IPS DF 4.7 (cell line): ENCODE measurements at regions not wholly inside any gene's neighbourhood (a gene's known extent, or its start where the extent isn't known, plus 50 kb on each side); places are given as distances from the start of the nearest gene placed in this dataset.
"Not testable (repeated sequence)": the region's sequence is repeated elsewhere in the genome, so short reads cannot be mapped to it uniquely, and the experiment has no call there.

Experiments
- DNase-seq: peaks from one replicate; pipeline ENCODE4 v3.0.0-alpha.2; 2013; ENCODE audit warnings: low spot score; ENCODE audit errors: extremely low read depth

DNA sequence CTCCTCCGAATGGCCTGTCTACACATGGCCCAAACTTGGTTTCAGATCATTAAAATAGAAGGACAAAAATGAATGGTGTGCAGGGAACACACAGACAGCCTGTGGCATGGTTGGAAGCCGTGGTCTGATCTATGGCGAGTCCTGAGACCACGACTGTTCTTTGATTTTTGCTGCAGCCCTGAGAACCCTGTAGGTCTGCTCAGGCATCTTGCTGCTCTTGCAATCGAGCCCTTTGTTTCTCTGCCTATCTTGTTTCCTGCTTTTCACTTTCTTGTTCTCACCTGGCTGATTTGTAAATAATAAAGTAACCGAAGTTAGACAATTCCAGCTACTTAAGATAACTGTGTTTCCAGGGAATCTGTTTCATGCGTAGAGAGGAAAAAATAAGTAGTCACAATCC, 54.1 kb upstream of the NBPF9 start:
- not testable (repeated sequence) for DNase-seq

DNA sequence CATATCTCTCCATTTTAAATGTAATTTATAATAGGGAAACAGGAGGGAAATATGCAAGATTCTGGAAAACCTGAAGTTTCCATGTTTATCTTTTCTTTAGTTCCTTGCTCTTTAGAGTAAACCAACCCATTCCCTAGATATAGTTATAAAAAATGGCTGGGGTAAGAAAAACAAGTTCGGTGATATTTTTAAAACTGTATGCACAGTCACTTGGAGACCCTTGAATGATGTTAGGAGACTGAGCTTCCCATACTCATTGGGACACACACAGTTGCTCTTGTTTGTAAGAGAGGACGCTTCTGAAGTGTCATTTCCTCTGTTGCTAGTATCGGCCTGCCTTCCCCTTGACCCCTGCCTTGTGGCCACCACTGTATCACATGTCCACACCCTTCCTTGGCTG, 55.0 kb upstream of the NBPF9 start:
- DNase-seq: not testable (repeated sequence)

DNA sequence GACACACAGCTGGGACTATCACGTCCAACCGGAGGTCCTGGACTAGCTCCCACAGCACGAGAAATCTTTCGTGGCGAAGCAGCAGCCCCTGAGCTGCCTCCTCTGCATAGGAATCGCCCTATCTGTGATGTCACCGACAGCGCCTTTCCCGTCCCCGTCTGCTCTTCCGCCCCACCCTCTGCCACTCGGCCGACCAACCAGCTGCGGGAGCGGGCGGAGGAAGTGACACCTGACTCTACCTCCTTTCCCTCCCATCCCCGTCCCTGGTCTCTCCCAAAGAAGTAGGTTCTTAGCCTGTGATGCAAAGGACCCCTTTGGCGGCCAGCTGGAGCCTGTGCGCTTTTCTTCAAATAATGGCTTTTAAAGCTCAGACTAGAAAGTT, 59.7 kb upstream of the NBPF9 start:
- not testable (repeated sequence) for DNase-seq

DNA sequence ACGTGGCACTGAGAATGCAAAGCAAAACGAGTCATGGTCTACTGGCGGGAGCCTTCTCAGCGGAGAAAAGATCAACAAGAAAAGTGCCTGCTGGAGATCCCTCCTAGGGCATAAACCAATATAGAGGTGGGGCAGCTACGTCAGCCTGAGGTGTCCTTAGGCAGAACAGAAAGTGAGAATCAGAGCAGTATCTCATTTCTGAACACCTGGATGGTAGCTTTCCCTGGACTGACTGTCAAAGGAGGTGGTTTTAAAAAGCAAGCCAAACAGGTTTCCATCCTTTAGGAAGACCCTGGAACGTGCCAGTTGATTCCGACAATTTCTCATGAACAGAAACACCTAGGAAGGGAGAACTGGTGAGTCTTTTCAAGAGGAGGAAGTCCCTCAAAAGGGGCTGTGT, 71.4 kb upstream of the NBPF9 start:
- DNase-seq: not testable (repeated sequence)

DNA sequence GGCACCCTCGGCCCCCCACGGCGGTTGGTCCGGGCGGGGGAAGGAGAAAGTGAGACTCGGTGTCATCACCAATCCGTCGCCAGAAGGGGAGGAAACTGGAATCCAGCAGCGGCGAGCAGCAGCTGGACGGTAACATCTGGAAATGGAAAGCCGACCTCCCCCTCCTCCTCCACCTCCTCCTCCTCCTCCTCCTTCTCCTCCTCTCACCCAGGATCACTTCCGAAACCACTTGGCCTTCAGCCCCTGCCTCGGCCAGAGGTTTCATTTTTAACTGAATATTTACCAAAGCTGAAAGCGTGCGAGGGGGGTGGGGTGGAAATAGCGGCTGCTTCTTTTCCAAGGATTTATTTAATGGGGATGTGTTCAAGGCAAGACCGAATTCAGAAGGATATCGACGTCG, 72.5 kb upstream of the NBPF9 start:
- DNase-seq: not testable (repeated sequence)

DNA sequence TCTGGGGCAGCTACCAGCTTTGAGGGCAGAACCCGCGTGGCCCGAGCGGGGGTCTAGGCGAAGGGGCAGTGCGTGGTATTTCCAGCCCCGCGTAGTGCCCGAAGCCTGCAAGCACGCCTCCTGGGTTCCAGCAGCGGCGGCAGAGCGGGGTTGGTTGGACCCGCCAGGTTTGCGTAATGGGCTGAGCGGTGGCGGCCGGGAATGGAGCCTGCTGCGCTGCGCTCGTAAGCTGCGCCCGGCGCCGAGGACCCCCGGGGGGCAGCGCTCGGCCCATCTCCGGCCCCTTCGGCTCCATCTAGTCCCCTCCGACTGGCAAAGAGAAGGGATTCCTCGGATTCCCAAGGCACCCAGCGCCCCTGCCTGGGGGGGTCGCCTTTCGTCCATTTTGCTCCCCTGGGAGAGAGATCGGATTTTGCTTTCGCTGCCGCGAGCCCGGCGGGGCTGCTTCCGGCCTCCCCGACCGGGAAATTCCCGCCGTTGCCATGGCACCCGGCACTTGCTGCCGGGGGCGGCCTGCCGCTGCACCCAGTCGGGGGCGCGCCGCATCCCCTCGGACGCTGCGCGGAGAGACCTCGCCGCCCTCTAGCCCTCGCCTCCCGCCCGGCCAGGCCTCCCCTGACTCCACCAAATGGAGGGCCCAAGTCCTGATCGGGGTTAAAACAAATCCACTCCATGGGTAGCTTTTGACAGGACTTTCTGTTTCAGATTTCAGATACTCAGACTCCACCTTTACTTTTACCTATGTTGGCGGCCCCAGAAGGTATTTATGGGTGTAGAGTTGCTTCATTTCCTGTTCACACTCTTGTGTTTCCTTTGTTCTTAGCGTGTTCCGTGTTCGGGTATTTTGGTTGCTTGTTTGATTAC, 73.3 kb upstream of the NBPF9 start:
- not testable (repeated sequence) for DNase-seq

DNA sequence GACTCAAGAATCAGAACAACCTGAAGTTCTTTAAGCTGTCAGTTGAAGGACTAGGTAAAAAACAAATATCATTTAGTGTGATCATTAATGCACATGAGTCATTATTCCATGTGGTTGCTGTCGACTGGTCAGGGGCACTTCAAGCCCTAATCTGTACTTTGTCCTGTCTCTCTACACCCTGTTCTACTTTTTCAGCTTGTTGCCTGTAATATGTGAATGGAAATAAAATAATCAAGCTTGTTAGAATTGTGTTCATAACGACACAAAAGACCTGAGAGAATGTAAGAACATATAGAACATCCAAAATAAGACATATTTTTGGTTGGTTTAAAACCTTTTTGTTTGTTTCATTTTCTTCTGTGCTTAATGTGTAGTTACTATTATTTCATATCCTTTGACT, 87.4 kb upstream of the NBPF9 start:
- DNase-seq: not testable (repeated sequence)

DNA sequence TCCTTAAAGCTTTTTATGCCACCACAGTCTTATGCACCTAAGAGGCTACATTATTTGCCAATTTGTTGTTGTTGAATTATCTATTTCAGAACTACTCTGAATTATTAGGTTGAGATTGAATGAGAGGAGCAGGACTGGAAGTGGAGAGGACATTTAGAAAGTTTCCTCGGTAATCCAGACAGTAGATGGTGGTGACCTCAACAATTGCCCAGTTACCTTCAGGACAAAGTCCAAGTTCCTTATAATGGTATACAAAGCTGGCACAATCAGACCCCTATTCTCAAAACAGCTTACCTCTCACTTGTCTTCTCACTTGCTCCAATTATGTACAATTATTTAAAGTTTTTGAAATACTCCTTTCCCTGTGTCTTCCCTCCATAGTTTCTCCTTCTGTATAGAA, 93.3 kb upstream of the NBPF9 start:
- DNase-seq: not testable (repeated sequence)

DNA sequence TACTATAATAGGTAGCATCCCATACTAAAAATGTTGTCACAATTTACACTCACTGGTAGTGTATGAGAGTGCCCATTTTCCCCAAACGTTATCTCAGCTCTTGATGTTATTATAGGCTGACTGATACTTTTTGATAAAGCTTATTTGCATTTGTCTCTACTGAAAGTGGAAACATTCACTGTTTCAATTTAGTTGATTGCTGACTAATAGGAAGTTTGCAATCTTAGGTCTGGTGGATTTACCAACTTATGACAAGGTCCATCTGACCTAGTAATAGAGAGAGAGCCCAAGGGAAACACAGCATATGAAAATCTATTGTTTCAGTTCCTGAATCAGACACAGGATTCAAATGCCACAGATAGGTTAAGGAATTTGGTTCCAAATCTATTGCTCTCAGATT, 97.2 kb upstream of the NBPF9 start:
- not testable (repeated sequence) for DNase-seq

DNA sequence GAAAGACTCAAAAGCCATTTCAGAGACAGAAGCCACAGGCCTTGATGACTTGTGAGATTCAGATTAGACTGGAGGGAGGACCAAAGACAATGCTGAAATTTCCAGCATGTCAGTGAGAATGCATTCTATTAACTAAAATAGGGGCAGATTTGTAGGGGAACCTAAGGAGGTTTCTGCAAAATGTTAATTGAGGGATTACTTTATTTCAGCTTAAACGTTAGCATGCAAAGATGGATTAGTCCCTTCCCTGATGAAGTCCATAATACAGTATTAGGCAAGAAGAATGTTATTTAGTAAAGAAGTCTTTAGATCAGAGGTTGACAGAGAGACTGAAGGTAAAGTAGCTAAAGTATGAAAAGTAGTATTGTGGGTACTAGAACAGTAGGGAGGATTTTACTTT, 98.9 kb upstream of the NBPF9 start:
- DNase-seq: not testable (repeated sequence)

DNA sequence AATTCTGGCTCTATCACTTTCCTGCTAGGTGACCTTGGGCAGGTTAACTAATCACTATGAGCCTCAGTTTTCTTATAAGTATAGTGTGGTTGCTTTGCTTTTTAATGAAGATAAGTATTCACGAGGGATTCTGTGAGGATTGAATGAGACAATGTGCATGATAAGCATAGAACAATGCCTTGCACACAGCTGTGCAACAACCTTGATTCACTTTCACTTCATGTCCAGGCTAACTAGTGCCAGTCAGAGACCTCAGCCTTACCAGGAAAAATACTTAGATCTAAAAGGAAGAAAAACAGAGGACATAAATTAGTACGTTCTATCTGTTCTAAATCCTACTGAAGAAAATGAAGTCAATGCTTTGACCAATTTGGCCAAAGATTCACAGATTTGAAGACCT, 101.0 kb upstream of the NBPF9 start:
- not testable (repeated sequence) for DNase-seq

DNA sequence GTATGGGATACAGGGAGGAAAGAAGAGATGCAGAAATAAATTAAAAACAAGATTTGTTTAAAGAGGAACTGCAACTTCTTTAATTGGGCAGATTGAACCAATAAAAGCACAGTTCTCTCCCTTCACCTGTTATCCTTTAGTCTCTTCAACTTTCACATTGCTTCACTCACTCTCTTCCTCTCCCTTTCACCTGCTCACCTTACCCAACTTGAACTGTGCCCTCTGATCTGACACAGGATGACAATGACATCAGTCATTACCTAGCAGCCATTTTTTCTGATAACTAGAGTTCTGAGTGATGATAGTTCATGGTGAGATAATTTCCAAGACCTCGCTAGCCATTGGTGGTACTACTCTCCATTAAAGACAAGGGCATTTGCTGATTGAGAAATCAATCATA, 105.5 kb upstream of the NBPF9 start:
- DNase-seq: not testable (repeated sequence)

DNA sequence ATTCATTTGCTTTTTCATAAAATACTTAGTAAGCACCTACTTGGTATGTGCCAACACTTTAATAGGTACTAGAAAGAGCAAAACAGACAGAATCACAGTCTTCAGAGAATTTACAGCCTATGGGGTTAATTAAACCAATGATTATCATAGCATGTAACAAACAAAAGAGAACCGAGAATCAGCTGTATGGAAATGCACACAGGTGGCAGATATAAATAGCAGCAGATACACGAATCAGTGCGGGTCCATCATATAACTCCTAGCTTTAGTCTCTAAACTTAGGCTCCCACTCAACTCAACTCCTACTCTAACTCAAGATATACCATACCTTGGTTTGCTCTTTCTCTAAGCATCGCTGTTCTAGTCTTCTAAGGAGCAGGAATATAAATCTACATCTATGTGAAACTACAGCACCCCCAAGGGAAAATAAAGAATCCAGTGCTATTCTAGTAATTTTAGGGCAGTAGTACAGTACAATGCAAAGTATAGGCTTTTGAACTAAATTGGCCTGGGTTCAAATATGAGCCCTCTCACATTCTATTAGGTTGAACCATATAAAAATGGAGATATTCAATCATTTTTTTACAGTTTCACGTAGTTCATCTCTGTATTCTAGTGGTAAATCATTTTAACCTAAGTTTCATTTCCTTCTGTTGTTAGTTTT, 108.5 kb upstream of the NBPF9 start:
- not testable (repeated sequence) for DNase-seq

DNA sequence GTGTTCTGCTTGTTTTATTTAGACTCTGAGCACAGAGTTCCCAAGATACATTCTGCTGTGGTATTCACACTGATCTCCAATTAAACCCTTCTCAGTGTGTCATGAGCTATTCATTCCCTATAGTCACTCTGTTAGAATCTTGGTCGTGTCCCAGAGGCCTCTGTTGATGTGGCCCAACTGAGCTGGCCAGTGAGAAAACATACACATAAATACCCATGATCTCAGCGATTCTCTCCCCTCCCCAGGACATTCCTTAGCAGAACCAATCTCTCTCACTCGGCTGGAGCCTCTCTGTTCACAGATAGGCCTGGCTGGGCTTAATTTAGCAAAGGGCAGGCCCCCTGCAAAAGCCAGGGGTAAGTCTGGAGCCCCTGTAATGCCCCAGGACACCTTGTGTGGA, 109.6 kb upstream of the NBPF9 start:
- DNase-seq: not testable (repeated sequence)

DNA sequence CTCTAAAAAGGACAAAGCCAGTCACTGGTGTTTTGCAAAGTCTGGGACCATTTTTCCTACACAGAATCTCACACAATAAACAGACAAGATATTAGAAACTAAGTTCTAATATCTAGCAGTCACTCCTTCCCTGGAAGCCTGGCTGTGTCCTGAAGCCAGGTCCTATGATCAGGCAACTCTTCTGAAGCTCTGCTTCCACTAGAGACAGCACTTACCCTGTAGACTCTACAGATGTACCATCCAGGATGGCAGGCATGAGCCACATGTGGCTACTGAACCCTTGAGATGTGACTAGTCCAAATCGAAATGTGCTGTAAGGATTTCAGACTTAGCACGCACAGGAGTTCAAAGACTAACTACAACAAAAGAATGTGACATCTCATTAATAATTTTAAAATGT, 110.3 kb upstream of the NBPF9 start:
- not testable (repeated sequence) for DNase-seq

DNA sequence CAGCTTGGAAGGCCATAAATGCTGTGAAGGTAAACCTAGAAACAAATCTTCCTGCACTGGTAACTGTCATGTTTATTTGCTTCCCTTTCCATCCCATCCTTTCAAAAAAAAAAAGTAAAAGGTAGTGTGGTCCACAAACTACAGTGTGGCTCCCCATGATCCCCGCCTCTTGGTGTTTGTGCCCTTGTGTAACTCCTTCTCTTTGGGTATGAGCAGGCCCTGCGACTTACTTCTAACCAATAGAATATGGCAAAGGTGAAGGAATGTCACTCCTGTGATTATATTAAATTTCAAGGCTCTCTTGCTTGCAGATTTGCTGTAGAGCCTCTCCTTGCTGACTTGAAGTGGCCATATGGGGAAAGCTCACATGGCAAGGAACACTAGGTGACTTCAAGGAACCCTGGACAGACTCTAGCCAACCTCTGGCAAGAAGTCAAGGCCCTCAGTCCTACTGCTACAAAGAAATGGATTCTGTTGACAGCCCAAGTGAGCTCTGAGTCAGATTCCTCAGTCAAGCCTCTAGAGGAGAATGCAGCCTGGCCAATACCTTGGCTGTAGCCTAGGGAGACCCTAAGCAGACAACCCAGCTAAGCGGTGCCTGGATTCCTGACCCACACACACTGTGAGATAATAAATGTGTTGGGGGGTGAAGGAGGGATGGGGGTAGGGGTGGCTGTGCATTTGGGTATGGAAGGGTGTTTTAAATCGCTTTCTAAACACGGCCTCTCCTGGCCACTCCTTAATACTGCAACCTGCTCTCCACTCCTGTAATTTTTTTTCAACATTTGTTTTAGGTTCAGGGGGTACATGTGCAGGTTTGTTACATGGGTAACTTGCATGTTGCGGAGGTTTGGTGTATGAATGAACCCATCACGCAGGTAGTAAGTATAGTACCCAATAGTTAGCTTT, 115.0 kb upstream of the NBPF9 start:
- DNase-seq: not testable (repeated sequence)

DNA sequence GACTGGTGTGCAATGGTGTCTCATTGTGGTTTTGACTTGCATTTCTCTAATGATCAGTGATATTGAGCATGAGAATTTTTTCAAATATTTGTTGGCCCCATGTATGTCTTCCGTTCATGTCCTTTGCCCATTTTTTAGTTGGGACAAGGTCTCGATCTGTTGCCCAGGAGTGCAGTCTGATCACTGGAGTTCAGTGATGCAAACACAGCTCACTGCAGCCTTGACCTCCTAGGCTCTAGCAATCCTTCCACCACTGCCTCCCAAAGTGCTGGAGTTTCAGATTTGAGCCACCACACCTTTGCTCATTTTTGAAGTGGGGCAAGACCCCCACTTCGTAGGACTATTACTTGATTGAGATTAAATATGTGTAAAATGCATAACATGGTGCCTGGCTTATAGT, 116.2 kb upstream of the NBPF9 start:
- DNase-seq: not testable (repeated sequence)

DNA sequence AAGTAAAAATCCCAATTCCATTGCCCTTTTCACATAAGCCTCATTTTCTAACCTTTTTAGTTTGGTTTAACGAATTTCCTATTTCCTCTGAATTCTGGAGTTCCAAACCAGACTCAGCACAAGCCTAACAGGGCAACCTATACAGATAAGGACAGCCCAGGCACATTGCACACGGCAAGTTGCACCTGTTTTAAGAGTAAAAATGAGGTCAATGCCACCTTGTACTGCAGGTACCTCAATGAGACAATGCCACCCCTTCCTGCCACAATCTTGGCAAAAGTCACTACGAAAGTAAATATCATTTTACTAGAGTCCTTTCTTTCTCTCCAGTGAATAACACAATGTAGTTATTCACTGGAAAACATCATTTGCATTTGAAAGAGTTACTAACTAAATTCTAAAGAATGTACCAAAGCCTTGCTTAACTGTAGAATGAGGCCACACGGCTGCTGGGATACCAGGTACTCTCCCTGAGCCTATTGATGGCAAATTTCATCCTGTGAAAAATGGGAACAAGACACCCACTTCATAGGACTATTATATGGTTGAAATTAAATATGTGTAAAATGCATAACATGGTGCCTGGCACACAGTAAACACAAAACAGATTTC, 117.2 kb upstream of the NBPF9 start:
- DNase-seq: not testable (repeated sequence)

DNA sequence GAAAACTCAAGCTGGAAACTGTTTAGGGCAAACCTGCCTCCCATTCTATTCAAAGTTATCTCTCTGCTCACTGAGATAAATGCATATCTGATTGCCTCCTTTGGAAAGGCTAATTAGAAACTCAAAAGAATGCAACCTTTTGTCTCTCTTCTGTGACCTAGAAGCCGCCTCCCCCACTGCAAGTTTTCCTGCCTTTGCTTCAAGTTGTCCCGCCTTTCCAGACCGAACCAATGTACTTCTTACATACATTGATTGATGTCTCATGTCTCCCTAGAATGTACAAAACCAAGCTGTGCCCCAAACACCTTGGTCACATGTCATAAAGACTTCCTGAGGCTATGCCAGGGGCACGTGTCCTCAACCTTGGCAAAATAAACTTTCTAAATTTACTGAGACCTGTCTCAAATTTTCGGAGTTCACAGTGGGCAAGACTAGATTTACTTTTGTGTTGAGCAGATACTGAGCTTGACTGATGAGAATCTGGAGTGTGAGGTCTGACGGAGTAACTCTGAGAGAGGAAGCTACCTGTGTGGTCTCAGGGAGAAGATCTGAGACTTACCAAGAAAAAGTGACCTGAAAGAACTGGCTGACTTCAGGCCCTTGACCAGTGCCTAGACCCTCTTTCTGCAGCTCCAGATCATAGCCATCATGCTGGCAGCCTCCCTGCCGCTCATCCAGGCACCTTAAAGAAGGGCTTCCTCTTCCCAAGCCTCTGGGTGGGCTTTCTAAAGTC, 124.7 kb upstream of the NBPF9 start:
- DNase-seq: not testable (repeated sequence)
